Gastroesophageal sphincter (tissue), 4 donors: ENCODE measurements at regions not wholly inside any gene's neighbourhood (a gene's known extent, or its start where the extent isn't known, plus 50 kb on each side); places are given as distances from the start of the nearest gene placed in this dataset.
"Not testable (repeated sequence)": the region's sequence is repeated elsewhere in the genome, so short reads cannot be mapped to it uniquely, and the experiment has no call there.

Experiments used
- ATAC-seq: fragments of 150-250 bp; one replicate; pipeline ENCODE4 v1.9.1; 2016; ENCODE audit warnings: mild to moderate bottlenecking, moderate library complexity
- H3K27ac ChIP-seq, 4 donors: fragments of 200-600 bp; sonication (generic) in 3 of 4; 1 replicate in 3 of 4; 2 replicates in 1 of 4; pipeline ENCODE4 v1.5.1; 2016 to 2019
- H3K27me3 ChIP-seq: fragments of 200-600 bp; sonication (generic); one replicate; pipeline ENCODE4 v1.5.1; 2019
- H3K36me3 ChIP-seq, 2 donors: fragments of 200-600 bp; sonication (generic); one replicate each; pipeline ENCODE4 v1.5.1; 2019; ENCODE audit warnings: control low read depth in 1 of 2
- H3K4me1 ChIP-seq, 3 donors: fragments of 200-600 bp; sonication (generic); 1 replicate in 2 of 3; 2 replicates in 1 of 3; pipeline ENCODE4 v1.5.1; 2016 to 2019; ENCODE audit warnings: control low read depth in 2 of 3
- H3K4me3 ChIP-seq, 2 donors: fragments of 200-600 bp; sonication (generic); one replicate each; pipeline ENCODE4 v1.5.1; 2019; ENCODE audit warnings: mild to moderate bottlenecking in 1 of 2, moderate library complexity in 1 of 2
- H3K9me3 ChIP-seq, 3 donors: fragments of 200-600 bp; sonication (generic); one replicate each; pipeline ENCODE4 v1.5.1; 2017 to 2019; ENCODE audit warnings: control low read depth in 2 of 3
- CTCF ChIP-seq, 4 experiments: fragments of 200-600 bp in 2 of 4; fragments of 450-650 bp in 2 of 4; sonication (generic) in 1 of 4; IDR thresholded peaks; one replicate each; pipeline ENCODE4 v1.5.1; 2017 to 2019; ENCODE audit warnings: antibody characterized with exemption in 4 of 4, mild to moderate bottlenecking in 2 of 4, moderate library complexity in 2 of 4
- EP300 ChIP-seq: sonication (generic); formaldehyde crosslinking; IDR thresholded peaks from one replicate; pipeline ENCODE4 v1.6.1; 2017; ENCODE audit warnings: antibody characterized with exemption, mild to moderate bottlenecking
- POLR2A ChIP-seq, 2 donors: fragments of 450-650 bp; IDR thresholded peaks; one replicate each; pipeline ENCODE4 v1.6.1; 2017; ENCODE audit warnings: antibody characterized with exemption in 2 of 2, mild to moderate bottlenecking in 2 of 2, moderate library complexity in 1 of 2
- POLR2AphosphoS5 ChIP-seq: sonication (generic); formaldehyde crosslinking; IDR thresholded peaks from one replicate; pipeline ENCODE4 v1.6.1; 2017; ENCODE audit warnings: antibody characterized with exemption
- WGBS, 2 donors: methylation state at CpG; one replicate each; pipeline ENCODE4 v1.1.5; 2018; ENCODE audit warnings: low coverage in 1 of 2; 5-methylcytosine and 5-hydroxymethylcytosine counted together

- no peaks in the 10 kb centered on the region for H3K27me3 ChIP-seq
- ATAC-seq: no peak
- 77 to 92% methylated on average over 3 to 6 of the region's 6 CpGs for WGBS, 2 donors
- H3K9me3 ChIP-seq: no peaks in the 10 kb centered on the region
- H3K36me3 ChIP-seq: no peaks in the 10 kb centered on the region
- peaks cover 2 to 41% (median 16%) of the 10 kb centered on the region in 3 donors for H3K4me1 ChIP-seq
- TF ChIP-seq POLR2A (IDR thresholded peaks at IDR 0.05) (no peak), EP300 (no peak), POLR2AphosphoS5 (no peak), CTCF (IDR thresholded peaks at IDR 0.05) (no peak)
- no peak overlapping the region for H3K4me3 ChIP-seq
- no peak overlapping the region for H3K27ac ChIP-seq
Measured at GRCh38 chr12:118541934-118542333, 165.6 kb downstream of the SUDS3 start.

- peaks cover 0 to 4% (median 0%) of the 10 kb centered on the region in 3 donors for H3K9me3 ChIP-seq
- no peaks in the 10 kb centered on the region for H3K36me3 ChIP-seq
- TF ChIP-seq POLR2AphosphoS5 (no peak), CTCF (IDR thresholded peaks at IDR 0.05) (no peak), POLR2A (IDR thresholded peaks at IDR 0.05) (no peak), EP300 (no peak)
- no peak overlapping the region for H3K27ac ChIP-seq
- H3K4me1 ChIP-seq: peaks cover 2 to 26% (median 6%) of the 10 kb centered on the region in 3 donors
- H3K27me3 ChIP-seq: no peaks in the 10 kb centered on the region
- no peak for ATAC-seq
- no peak overlapping the region for H3K4me3 ChIP-seq
- 92% methylated on average over 2 to 4 of the region's 4 CpGs for WGBS, 2 donors
Measured at GRCh38 chr12:118543651-118544050, 167.3 kb downstream of the SUDS3 start.

GRCh38 chr12:118544569-118544968 is 168.2 kb downstream of the SUDS3 start:
- ATAC-seq: peak; percentile 85
- Histone ChIP-seq H3K27me3 (no peaks in the 10 kb centered on the region), H3K9me3 (peaks cover 0 to 4% (median 0%) of the 10 kb centered on the region in 3 donors), H3K36me3 (no peaks in the 10 kb centered on the region), H3K4me3 (no peak overlapping the region), H3K27ac (peak overlapping the region in 3 of 4 donors; percentile 12 to 44 (median 28)), H3K4me1 (peaks cover 2 to 20% (median 6%) of the 10 kb centered on the region in 3 donors)
- TF ChIP-seq EP300 (no peak), POLR2AphosphoS5 (peak; percentile 66)
- 17% methylated on average over 1 of the region's 1 CpG; no CpG with 5 or more reads in 1 of the 2 donors for WGBS, 2 donors

GRCh38 chr12:118547606-118548005 is 171.3 kb downstream of the SUDS3 start:
- H3K27ac ChIP-seq, H3K27me3 ChIP-seq, H3K36me3 ChIP-seq, ATAC-seq, H3K4me3 ChIP-seq, H3K9me3 ChIP-seq, H3K4me1 ChIP-seq: not testable (repeated sequence)
- WGBS, 2 donors: 89 to 100% methylated on average over 6 of the region's 6 CpGs

- no peak for ATAC-seq
- no peak for TF ChIP-seq POLR2AphosphoS5
- no peak for TF ChIP-seq POLR2A (IDR thresholded peaks at IDR 0.05)
- TF ChIP-seq EP300: no peak
- no peak for TF ChIP-seq CTCF (IDR thresholded peaks at IDR 0.05)
- Histone ChIP-seq H3K4me3 (no peak overlapping the region), H3K27ac (no peak overlapping the region), H3K27me3 (no peaks in the 10 kb centered on the region), H3K4me1 (peaks cover 0 to 6% (median 6%) of the 10 kb centered on the region in 3 donors), H3K9me3 (peaks cover 0 to 4% (median 0%) of the 10 kb centered on the region in 3 donors), H3K36me3 (no peaks in the 10 kb centered on the region)
- WGBS, 2 donors: 58 to 81% methylated on average over 3 to 4 of the region's 4 CpGs
Measured at GRCh38 chr12:118548887-118549509, 172.6 kb downstream of the SUDS3 start.

GRCh38 chr12:118549510-118549980 is 173.2 kb downstream of the SUDS3 start:
- no peak overlapping the region for H3K4me3 ChIP-seq
- TF ChIP-seq EP300 (no peak), POLR2AphosphoS5 (no peak), POLR2A (IDR thresholded peaks at IDR 0.05) (no peak)
- no peaks in the 10 kb centered on the region for H3K27me3 ChIP-seq
- ATAC-seq: no peak
- H3K9me3 ChIP-seq: peaks cover 0 to 4% (median 0%) of the 10 kb centered on the region in 3 donors
- peaks cover 0 to 3% (median 2%) of the 10 kb centered on the region in 3 donors for H3K4me1 ChIP-seq
- H3K27ac ChIP-seq: no peak overlapping the region
- no peaks in the 10 kb centered on the region for H3K36me3 ChIP-seq
- 45 to 62% methylated on average over 3 to 8 of the region's 8 CpGs for WGBS, 2 donors
